Suppressor macrophage (primary cell): ENCODE measurements at regions not wholly inside any gene's neighbourhood (a gene's known extent, or its start where the extent isn't known, plus 50 kb on each side); places are given as distances from the start of the nearest gene placed in this dataset.
"Not testable (repeated sequence)": the region's sequence is repeated elsewhere in the genome, so short reads cannot be mapped to it uniquely, and the experiment has no call there.

Source experiments
- DNase-seq, 4 experiments: peaks; one replicate each; pipeline ENCODE4 v3.0.0-alpha.2; 2020 to 2022

DNA sequence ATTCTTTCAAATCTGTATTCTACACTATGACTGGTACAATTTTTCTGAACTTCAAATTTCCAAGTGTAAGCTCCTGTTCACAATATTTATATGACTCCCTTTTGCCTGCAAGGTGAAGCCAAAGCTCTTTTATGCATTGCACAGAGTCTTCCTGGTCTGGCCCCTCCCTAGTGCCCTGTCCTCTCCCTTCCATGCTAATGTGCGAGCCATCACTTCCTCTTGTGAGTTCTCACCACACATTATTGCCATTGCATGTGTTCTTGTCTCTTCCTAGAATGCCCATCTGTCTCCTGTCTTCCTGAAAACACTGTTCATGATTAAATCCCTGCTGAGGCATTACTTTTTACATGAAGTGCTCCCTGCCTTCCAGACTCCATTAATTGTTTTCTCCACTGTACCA, 169.9 kb downstream of the MC4R start:
- peak in 3 of 4 experiments; percentile 3 to 34 (median 31) for DNase-seq

DNA sequence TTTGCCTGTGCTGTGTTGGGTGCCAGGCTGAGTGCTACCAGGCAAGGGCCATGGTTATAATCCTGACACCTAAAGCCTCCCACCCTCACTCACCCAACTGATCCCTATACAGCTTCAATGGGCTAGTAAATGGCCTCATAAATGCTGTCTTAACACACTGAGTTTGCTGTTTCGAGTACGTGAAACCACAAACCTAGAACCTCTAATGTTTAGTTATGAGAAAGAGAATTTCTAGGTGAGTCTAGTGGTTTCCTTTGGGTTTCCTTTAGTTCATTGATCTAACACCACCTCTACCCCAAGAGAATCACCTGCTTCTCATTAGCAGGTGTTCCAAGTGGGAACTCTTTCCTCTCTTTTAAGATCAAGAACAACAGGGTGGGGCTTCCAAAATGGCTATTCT, 172.0 kb downstream of the MC4R start:
- no peak for DNase-seq

DNA sequence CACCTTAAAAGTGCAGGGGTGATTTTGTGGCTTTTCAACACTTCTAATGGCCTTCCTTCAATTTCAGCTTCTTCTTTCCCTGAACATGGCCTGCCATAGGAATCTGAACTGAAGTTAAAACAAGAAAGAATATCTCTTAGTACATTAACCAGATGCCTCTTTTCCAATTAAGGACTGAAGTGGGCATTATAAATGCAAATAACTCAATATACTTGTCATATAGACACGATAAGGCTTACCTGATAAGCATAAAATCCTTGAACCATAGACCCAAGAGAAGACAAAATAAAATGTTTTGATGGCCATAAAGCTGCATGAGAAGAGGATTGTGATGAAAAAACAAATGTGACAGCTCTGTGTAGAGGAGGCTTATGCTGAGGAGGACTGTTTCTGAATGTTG, 173.1 kb downstream of the MC4R start:
- no peak for DNase-seq

DNA sequence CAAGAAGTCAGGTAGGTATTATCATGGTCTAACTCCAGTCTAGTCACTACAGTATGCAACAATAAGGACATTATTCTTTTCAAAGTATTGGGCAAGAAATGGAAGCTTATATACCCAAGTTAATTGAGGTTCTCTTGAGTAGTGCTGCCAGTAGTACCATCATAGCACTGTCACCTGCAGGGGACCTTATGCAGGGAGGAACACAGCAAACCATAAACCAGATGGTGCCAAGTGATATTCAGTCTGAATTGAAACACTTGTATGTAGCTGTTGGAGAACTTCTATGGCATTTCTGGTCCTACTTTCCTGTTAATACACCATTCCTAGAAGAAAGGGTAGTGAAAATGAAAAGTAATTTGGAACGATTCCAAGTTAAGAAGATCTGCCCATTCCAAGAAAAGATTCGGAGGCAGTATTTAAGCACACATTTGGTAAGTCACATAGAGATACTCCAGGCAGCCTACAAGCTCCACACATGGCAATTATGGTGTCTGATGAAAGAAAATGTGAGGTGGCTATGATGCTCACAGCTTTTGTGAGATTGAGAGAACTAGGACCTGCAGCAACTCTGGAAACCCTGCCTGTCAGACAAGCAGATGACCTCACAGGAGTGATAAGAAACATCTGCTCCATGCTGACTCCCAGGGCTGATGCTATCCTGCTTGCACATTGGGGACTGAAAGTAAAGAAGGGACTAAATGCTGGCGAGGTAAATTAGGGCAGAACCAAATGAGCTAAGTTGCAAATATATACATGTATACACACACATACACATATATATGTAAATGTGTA, 174.7 kb downstream of the MC4R start:
- no peak for DNase-seq

DNA sequence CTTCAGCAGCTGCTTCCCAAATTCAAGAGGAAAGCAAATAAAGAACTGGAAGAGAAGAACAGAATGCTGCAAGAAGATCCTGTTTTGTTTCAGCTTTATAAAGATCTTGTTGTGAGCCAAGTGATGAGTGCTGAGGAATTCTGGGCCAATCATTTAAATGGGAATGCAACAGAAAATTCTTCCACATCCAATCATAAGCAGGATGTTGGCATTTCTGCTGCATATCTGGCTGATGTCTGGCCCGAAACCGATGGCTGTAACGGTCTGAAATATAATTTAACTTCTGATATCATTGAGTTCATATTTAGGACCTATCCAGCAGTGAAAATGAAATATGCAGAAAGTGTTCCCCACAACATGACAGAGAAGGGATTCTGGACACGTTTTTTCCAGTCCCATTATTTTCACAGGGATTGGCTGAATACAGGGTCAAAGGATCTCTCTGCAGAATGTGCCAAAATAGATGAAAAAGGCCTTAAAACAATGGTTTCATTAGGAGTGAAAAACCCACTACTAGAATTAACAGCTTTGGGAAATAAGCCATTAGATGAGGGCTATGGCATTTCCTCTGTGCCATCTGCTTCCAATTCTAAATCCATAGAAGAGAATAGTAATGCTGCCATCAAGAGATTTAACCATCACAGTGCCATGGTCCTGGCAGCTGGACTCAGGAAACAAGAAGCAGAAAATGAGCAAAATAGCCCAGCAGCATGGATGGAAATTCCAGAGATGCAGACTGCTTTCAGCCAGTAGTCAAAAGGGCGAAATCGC, 175.6 kb downstream of the MC4R start:
- no peak for DNase-seq

DNA sequence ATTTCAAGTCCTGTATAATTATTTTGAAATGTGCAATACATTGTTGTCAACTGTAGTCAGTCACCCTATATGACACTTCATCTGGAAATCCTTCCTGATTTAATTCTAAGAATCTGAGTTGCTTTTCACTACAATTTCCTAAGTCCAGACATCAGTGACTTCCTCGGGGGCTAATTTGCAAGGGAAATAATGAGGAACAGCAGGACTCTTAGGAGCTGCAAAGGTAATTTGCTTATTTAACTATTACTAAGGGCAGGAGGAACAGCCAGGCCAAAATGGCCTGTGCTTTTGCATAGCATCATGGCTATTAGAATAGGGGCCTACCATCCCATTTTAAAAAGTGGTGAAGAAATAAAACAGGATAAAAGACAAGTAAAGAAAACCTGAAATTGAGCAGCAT, 178.8 kb downstream of the MC4R start:
- no peak for DNase-seq

DNA sequence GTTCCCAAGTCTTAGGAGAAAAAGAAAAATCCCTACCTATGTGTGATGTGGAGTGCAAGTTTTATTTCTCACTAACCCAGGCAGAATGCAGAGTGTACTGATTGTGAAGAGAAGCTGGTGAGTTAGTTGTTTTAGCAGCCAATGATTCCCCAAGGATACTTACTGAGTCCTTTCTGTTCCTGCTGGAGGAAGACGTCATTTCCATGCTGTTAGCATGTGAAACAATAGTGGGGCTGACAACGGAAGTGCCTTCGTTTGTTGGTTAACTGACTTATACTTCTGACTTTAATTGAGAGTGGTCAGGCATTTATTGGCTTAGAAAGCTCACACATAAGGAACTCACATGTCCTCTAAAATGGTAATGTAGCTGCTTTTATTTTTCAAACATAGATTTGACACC, 180.6 kb downstream of the MC4R start:
- no peak for DNase-seq

DNA sequence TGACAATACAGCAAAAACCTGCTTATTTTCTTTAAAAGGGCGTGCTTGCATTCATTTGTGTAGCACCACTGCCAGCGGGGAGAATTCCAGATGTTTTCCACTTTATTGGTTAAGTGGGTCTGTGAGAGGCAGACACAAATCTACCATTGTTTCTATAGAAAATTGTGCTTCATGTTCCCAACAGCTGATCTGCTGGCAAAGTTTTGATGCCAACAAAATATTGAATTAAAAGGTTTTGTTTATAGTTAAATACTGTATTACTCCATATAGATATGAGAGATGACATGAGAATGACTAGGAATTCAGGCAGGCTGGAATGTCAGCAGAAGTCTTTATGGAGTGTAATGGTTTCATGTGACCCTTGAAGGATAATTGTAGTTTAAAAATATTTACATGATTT, 182.7 kb downstream of the MC4R start:
- DNase-seq: no peak

DNA sequence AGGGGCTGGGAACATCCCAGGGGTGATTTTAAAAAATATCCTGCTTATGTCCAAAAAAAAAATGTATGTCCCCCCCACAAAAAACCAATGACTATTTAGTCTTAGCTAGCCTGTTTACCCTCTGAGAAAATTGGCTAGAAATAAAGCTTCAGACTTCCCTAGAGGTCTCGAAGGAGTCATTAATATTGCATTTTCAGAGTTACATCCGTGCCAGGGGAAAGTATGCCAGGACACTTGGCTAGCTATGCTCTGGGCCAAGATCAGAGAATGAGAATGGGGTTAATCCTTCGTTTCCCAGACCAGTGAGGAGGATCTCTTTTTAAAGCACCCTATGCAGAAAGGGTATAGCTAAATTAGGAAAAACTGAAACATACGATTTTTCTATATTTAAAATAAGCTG, 183.6 kb downstream of the MC4R start:
- no peak for DNase-seq

DNA sequence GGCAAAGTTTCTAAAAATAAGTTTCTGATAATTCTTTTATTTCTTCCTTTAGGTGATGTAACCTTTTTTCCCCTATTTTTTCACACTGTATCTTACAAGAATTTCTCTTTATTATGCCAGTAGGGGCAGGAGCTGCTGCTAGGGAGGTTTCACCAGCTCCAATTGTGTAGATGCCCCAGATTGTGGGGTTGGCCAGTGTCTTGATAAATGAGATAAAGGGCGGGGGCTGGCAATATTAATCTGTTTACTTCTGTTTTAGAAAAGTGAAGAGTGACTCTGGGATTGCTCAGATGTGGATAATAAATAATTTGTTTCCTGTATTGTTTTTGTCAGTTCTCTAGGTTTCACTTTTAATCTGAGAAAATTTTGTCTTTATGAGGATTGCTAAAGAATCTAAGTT, 190.4 kb downstream of the MC4R start:
- DNase-seq: no peak

DNA sequence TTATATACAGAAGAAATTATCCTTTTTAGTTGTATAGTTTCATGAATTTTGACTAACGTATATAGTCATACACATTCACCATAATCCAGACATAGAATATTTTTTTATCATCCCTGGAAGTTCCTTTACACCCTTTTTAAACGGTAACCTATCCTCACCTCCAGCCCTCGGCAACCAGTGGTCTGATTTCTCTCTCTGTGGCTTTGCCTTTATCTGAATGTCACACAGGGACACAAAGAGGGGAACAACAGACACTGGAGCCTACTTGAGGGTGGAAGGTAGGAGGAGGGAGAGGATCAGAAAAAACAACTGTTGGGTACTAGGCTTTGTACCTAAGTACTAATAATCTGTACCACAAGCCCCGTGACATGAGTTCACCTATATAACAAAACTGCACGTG, 191.9 kb downstream of the MC4R start:
- DNase-seq: no peak

DNA sequence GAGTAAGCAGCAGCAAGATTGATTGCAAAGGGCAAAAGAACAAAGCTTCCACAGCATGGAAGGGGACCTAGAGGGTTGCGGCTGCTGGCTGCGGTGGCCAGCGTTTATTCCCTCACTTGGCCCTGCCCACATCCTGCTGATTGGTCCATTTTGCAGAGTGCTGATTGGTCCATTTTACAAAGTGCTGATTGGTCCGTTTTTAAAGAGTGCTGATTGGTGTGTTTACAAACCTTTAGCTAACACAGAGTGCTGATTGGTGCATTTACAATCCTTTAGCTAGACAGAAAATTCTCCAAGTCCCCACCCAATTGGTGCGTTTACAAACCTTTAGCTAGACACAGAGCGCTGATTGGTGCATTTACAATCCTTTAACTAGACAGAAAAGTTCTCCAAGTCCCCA, 194.4 kb downstream of the MC4R start:
- DNase-seq: not testable (repeated sequence)

DNA sequence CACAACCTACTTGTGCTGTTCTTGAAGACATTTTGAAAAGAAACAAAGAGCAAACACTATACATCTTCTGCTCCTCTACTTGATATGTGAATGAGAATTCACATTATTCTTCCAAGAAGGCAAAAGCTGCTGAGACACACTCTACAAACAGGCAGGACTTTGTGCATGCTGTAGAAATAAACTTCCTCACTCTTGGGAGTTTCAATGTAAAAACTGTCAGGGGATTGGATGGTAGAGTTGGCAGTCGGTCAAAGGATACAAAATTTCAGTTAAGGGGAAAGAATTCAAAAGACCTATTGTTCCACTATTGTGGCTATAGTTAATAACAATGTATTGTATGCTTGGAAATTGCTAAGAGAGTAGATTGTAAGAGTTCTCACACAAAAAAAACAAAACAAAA, 196.3 kb downstream of the MC4R start:
- DNase-seq: no peak

DNA sequence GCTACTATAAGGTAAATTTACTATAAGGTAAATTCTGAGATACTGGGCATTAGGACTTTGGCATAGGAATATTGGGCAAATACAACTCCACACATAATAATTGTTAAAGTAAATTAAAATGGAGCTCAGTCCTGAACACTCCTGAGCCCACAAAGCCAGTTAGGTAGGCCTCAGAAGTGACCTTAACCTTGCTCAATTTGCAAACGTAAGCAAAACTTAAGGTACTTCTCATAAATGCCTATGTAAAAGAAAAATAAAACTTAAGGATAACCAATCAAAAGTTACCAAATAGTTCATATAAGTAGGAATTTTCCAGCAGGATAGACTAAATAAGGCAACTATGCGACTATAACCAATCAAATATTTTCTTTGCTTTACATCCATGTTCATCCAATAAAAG, 197.7 kb downstream of the MC4R start:
- no peak for DNase-seq

DNA sequence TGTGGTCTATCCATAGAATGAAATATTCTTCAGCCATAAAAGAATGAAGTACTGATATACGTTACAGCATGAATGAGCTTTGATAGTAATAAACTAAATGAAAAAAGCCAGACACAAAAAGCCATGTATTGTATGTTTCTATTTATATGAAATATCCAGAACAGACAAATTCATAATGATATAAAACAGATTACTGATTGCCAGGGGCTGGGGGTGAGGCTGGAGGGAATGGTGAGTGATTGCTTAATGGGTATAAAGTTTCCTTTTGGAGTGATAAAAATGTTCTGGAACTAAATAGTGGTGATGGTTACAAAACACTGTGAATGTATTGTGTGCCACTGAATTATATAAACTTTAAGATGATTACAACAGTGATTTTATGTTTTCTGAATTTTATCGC, 200.5 kb downstream of the MC4R start:
- DNase-seq: no peak

DNA sequence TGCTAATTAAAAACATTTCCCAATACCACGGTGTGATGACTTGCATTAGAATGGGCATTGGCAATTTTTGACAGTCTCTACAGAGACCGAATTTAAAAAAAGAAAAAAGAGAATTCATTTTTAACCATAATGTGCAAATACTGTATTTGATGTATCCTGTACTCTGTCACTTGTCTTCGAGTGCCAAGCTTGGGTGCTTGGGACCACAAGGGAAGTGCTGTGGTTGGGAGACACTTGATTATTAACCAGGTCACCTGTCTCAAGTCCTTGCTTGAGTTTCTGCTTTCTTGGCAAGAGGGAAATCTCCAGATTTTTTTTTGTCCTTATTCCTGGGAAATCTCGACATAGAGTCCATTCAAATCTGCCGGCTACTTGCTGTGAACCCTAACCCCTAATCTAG, 209.0 kb downstream of the MC4R start:
- no peak for DNase-seq

DNA sequence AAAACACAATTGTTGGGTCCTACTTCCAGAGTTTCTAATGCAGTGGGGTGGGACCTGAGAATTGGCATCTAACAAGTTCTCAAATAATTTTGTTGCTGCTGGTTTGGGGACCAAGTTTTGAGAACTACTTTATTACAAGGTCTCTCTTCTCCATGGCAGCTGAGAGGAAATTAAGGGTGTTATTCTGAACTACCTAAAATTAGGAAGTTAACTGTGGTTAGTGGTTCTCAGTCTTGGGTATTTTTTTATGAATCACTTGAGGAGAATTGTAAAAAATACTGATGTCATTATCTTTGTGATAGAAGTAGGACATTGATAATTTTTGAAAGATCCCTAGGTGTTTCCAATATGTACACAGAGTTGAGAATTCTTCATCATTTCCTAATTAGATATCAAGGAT, 210.2 kb downstream of the MC4R start:
- DNase-seq: peak in 1 of 4 experiments; percentile 11

DNA sequence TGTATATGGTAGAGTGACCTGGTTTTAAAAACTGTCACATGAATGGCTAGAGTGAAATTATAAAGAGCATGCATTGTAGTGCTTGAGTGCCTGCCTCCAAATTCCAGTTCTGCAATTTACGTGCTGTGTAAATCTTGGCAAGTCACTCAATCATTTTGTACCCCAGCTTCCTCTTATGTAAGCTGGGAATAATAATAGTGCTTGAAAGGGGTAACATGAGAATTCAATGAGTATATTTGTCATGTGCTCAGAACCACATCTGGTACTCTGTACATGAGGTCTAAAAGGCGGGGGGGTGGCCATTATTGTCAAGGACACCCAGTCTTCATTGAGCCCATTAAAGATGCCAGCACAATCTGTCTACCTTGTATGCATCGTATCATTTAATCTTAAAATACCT, 214.8 kb downstream of the MC4R start:
- peak in 2 of 4 experiments; percentile 3 to 4 for DNase-seq

DNA sequence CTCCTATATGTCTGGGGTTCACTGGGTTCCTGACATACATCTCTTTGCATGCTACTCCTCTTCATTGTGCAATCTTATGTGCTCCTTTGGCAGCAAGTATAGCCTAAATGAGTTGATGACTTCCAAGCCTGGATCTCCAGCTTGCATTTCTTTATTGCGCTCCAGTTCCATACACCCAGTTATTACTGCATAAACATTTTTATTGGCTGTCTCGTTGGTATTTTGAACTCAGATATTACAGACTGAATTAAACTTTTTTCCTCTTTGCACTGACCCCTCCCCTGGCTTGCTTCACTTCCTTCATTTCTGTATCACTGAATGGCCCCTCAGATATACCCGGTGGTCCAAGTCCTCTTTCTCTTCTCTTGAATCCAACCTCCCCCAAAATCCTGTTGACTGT, 219.2 kb downstream of the MC4R start:
- DNase-seq: no peak

DNA sequence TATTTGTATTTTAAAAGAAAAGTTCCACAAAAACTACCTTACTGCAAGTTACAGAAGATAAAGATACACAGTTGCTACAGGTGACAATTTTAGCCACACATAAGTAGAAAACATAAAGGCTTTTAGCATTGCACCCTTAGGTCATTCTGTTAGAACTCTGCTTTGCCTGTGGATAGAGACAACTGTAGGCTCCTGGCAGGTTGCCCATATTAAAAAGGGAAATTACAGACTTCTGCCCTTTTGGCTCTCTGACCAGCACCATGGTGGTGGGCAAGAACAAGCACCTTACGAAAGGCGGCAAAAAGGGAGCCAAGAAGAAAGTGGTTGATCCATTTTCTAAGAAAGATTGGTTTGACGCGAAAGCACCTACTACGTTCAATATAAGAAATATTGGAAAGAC, 223.3 kb downstream of the MC4R start:
- peak in 3 of 4 experiments; percentile 10 to 49 (median 12) for DNase-seq

DNA sequence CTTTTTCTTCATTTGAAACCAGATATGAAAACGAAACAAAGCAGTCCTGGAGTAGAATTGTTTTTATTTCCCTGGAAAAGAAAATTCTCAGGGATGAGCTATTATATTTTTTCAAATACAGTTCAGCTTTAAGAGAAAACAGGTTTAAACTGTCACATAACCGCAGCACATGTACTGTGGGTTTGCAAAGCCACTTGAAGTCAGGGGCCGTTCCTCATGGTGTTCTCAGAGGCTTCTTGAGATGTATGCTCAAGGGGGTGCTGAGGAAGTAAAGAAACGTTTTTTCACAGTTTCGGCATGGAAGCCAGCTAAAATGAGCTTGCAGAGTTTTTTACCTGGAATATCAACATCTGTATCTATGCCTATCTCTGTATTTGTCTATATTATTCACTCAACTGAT, 225.3 kb downstream of the MC4R start:
- DNase-seq: no peak

DNA sequence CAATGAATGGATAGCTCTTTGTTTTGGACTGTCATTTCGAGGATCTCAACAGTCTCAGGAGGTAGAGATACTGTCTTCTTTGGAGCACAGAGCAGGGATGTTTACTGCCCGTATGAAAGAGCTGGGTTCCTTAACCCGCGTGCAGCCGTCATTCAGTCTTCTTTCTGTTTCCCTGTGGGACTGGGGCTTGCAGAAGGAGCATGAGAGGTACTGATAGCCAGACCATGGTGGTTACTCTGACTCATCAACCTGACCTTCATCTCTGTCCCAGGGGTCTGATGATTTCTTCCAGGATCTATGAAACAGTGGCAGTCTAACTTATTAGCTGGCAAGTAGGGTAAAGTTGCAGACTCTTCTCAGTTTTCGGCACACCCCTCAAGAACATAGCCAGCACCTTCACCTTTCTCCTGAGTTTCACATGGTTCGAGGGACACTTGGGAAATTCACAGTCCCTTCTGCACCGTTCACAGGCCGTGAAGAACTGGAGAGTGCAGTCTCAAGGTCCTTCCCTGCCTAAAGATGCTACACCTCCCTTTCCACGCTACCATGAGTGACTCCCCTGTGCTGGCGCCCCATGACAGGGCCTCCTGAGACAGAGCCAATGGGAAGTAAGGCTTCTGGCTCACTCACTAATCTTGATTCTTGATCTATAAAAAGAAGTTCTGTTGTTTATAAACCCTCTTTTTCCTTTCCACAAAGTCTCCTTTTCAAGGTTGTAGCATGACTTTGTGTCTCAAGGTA, 226.2 kb downstream of the MC4R start:
- DNase-seq: no peak

DNA sequence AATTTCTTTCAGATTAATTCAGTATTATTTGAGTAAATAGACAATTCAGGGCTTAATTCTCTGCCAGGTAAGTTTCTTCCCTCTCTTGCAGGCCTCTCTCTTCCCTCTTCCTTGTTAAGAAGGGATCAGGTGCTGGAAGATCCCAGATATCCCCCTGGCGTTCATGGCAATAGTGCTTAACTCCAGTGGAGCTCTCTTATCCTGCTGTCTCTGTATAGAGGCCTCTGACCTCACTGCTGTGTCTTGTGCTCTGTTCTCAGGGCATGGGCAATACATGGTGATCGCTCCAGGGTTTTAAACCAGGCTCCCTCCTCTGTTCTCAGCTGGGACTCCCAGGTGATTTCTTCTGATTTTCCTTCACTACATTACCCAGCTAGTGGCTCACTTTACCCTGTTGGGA, 226.8 kb downstream of the MC4R start:
- no peak for DNase-seq

DNA sequence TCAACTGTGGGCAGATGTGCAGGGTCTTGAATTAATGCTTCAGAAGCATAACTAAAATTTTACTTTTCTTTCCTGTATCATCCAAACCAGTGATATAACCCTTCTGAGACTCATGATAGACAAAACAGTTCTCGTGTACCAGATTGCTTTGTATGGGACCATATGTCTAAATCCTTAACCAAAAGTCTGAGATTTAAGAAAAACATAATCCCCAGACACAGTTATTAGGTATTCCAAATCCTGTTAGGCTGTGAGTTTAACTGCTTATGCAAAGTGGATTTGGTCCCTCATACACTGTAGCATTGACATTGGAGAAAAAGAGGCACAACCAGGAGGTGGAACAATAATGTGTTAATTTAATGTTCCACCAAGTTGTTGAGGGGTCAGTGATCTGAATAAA, 235.0 kb downstream of the PMAIP1 start:
- DNase-seq: no peak
